Esophagus muscularis mucosa (tissue), 4 donors: ENCODE measurements at regions not wholly inside any gene's neighbourhood (a gene's known extent, or its start where the extent isn't known, plus 50 kb on each side); places are given as distances from the start of the nearest gene placed in this dataset.

Experiments
- CTCF ChIP-seq, 3 experiments: fragments of 200-600 bp in 2 of 3; fragments of 450-650 bp in 1 of 3; sonication (generic) in 2 of 3; IDR thresholded peaks; one replicate each; pipeline ENCODE4 v1.5.1; 2017 to 2019; ENCODE audit warnings: antibody characterized with exemption in 3 of 3, mild to moderate bottlenecking in 2 of 3, moderate library complexity in 1 of 3
- EP300 ChIP-seq: sonication (generic); formaldehyde crosslinking; IDR thresholded peaks from one replicate; pipeline ENCODE4 v1.6.1; 2017; ENCODE audit warnings: antibody characterized with exemption
- POLR2A ChIP-seq: fragments of 450-650 bp; IDR thresholded peaks from one replicate; pipeline ENCODE4 v1.6.1; 2017; ENCODE audit warnings: antibody characterized with exemption, moderate library complexity, mild to moderate bottlenecking, low read depth
- POLR2AphosphoS5 ChIP-seq, 2 donors: sonication (generic); formaldehyde crosslinking; IDR thresholded peaks; one replicate each; pipeline ENCODE4 v1.6.1; 2017; ENCODE audit warnings: antibody characterized with exemption in 2 of 2

GRCh38 chr4:124854968-124855367 is 142.4 kb upstream of the ANKRD50 start:
- TF ChIP-seq CTCF (IDR thresholded peaks at IDR 0.05) (no peak), POLR2AphosphoS5 (IDR thresholded peaks at IDR 0.05) (no peak), POLR2A (no peak), EP300 (no peak)
